GM12864 (cell line): ENCODE measurements at regions not wholly inside any gene's neighbourhood (a gene's known extent, or its start where the extent isn't known, plus 50 kb on each side); places are given as distances from the start of the nearest gene placed in this dataset.
"Not testable (repeated sequence)": the region's sequence is repeated elsewhere in the genome, so short reads cannot be mapped to it uniquely, and the experiment has no call there.

Experiments
- DNase-seq: peaks from one replicate; pipeline ENCODE4 v3.0.0-alpha.2; 2011; ENCODE audit warnings: low read depth
- H3K4me3 ChIP-seq: 2 replicates; pipeline ENCODE4 v1.5.1; 2011; ENCODE audit warnings: mild to moderate bottlenecking, low read depth, low read length, control low read depth
- CTCF ChIP-seq: IDR thresholded peaks from 2 replicates; pipeline ENCODE4 v1.5.1; 2011; ENCODE audit warnings: low read depth, mild to moderate bottlenecking, moderate library complexity, low read length, control low read depth, inconsistent platforms; ENCODE audit errors: missing control alignments

- H3K4me3 ChIP-seq: no peak overlapping the region
- DNase-seq: no peak
- no peak for TF ChIP-seq CTCF
Measured at GRCh38 chr4:181793096-181793495, 450.1 kb upstream of the TENM3 start.

- H3K4me3 ChIP-seq: no peak overlapping the region
- no peak for TF ChIP-seq CTCF
- DNase-seq: no peak
Measured at GRCh38 chr4:181796502-181796901, 446.7 kb upstream of the TENM3 start.

DNA sequence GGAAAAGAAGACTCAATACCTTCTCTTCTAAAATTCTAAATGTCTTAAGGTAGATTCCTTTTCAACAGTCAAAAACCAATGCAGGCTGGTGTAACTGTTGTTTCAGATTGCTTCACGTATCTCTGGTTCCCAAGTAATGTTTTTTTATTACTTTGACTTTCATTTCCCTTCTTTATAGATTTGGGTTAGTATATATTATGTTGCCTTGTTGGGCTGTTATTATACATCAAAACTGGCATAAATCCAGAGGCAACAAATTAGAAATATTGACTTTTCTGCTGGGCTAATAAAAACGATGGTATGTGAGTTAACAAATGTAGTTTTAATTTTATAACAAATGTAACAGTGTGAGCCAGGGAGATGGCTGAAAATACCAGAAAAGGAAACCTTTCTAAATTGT, 444.7 kb upstream of the TENM3 start:
- no peak overlapping the region for H3K4me3 ChIP-seq
- no peak for TF ChIP-seq CTCF
- DNase-seq: no peak

GRCh38 chr4:181799561-181800069, 443.6 kb upstream of the TENM3 start:
- no peak overlapping the region for H3K4me3 ChIP-seq
- no peak for TF ChIP-seq CTCF
- DNase-seq: no peak

DNA sequence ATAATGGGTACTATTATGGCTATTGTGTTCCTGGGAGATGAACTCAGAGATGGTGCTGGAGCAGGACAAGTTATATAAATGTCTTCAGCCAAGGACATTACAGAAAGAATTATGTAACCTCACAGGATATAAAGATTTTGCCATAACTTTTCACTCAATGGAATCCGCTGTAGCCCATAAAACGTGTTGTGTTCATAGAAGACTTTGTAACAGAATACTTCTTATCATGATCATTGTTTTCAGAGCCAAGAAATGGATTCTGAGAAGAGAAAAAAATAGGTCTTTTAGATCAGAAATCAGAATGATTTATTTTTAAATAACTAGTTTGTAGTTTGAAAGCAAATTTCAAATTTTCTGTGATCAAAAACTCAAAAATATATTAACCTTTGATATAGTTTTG, 441.0 kb upstream of the TENM3 start:
- no peak for TF ChIP-seq CTCF
- DNase-seq: no peak
- no peak overlapping the region for H3K4me3 ChIP-seq

GRCh38 chr4:181807771-181808170, 435.4 kb upstream of the TENM3 start:
- no peak overlapping the region for H3K4me3 ChIP-seq
- TF ChIP-seq CTCF: no peak
- DNase-seq: no peak

DNA sequence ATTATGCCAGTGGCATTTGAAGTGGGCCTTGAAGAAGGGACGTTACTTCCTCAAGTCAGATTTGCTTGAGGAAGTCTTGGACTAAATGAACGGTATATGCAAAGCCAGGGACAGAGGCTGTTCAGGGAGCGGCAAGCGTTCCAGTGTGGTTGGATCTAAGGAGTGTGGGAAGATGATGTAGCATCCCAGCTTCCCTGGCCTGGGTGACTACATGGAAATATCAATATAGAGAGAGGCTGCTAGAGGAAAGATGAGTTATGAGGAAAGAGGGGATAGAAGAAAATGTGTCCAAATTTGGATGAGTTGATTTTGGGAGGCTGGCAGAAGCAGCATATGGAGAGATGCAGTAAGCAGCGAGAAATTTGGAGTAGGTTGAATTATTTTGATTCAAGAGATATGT, 432.5 kb upstream of the TENM3 start:
- DNase-seq: no peak
- no peak for TF ChIP-seq CTCF
- H3K4me3 ChIP-seq: no peak overlapping the region

- H3K4me3 ChIP-seq: not testable (repeated sequence)
Measured at GRCh38 chr4:181811550-181811949, 431.7 kb upstream of the TENM3 start.

More at GRCh38 chr4:181811550-181811949, 431.7 kb upstream of the TENM3 start:
- DNase-seq: not testable (repeated sequence)
